Neuronal stem cell (in vitro differentiated cells): ENCODE measurements at regions not wholly inside any gene's neighbourhood (a gene's known extent, or its start where the extent isn't known, plus 50 kb on each side); places are given as distances from the start of the nearest gene placed in this dataset.

Source experiments
- DNase-seq: peaks from one replicate; pipeline ENCODE4 v3.0.0-alpha.2; 2013; ENCODE audit warnings: low spot score
- H2AFZ ChIP-seq: one replicate; pipeline ENCODE4 v1.6.1; 2013; ENCODE audit warnings: mild to moderate bottlenecking, low read length, inconsistent platforms
- H2AK5ac ChIP-seq: 2 replicates; pipeline ENCODE4 v1.6.1; 2013; ENCODE audit warnings: low read depth, mild to moderate bottlenecking, inconsistent platforms, low read length, moderate library complexity, mixed read lengths
- H2BK120ac ChIP-seq: 2 replicates; pipeline ENCODE4 v1.6.1; 2013; ENCODE audit warnings: low read depth, mild to moderate bottlenecking, inconsistent platforms, low read length, moderate library complexity, mixed read lengths
- H2BK12ac ChIP-seq: one replicate; pipeline ENCODE4 v1.6.1; 2013; ENCODE audit warnings: low read length, inconsistent platforms
- H2BK15ac ChIP-seq: 2 replicates; pipeline ENCODE4 v1.6.1; 2013; ENCODE audit warnings: mild to moderate bottlenecking, low read length, inconsistent platforms, mixed read lengths
- H2BK5ac ChIP-seq: one replicate; pipeline ENCODE4 v1.6.1; 2013; ENCODE audit warnings: inconsistent platforms, mild to moderate bottlenecking, low read length, moderate library complexity
- H3K14ac ChIP-seq: one replicate; pipeline ENCODE4 v1.6.1; 2013; ENCODE audit warnings: low read length, inconsistent platforms
- H3K18ac ChIP-seq: 2 replicates; pipeline ENCODE4 v1.6.1; 2013; ENCODE audit warnings: low read length, inconsistent platforms
- H3K23ac ChIP-seq: 2 replicates; pipeline ENCODE4 v1.6.1; 2013; ENCODE audit warnings: low read depth, mild to moderate bottlenecking, mixed read lengths, low read length, inconsistent platforms; ENCODE audit not compliant: poor library complexity
- H3K27ac ChIP-seq: replicated peaks from 3 replicates; pipeline ENCODE4 v1.5.1; 2013; ENCODE audit warnings: low read length, inconsistent platforms
- H3K27me3 ChIP-seq, 3 experiments: 2 replicates each; pipeline ENCODE4 v1.6.1; 2013; ENCODE audit warnings: low read length in 3 of 3, mild to moderate bottlenecking in 2 of 3, inconsistent platforms in 1 of 3, low read depth in 1 of 3, mixed read lengths in 1 of 3, moderate library complexity in 1 of 3; ENCODE audit not compliant: control insufficient read depth in 3 of 3, insufficient read depth in 3 of 3
- H3K36me3 ChIP-seq, 2 donors: replicated peaks in 1 of 2; 2 replicates each; pipeline ENCODE4 v1.6.1; 2013; ENCODE audit warnings: low read length in 2 of 2; ENCODE audit not compliant: control insufficient read depth in 2 of 2, insufficient read depth in 2 of 2
- H3K4ac ChIP-seq: 2 replicates; pipeline ENCODE4 v1.6.1; 2013; ENCODE audit warnings: inconsistent platforms, mild to moderate bottlenecking, low read length, moderate library complexity
- H3K4me1 ChIP-seq, 2 donors: 1 replicate in 1 of 2; 2 replicates in 1 of 2; pipeline ENCODE4 v1.6.1; 2013; ENCODE audit warnings: low read length in 2 of 2, low read depth in 1 of 2; ENCODE audit not compliant: control insufficient read depth in 2 of 2, insufficient read depth in 1 of 2
- H3K4me2 ChIP-seq: one replicate; pipeline ENCODE4 v1.6.1; 2013; ENCODE audit warnings: mild to moderate bottlenecking, low read length, inconsistent platforms; ENCODE audit not compliant: insufficient read depth, poor library complexity, severe bottlenecking
- H3K4me3 ChIP-seq, 2 donors: 2 replicates each; pipeline ENCODE4 v1.5.1; 2013; ENCODE audit warnings: low read length in 2 of 2, mild to moderate bottlenecking in 2 of 2, inconsistent platforms in 1 of 2, moderate library complexity in 1 of 2
- H3K79me1 ChIP-seq: one replicate; pipeline ENCODE4 v1.6.1; 2013; ENCODE audit warnings: low read depth, mild to moderate bottlenecking, inconsistent platforms, low read length, moderate library complexity
- H3K9ac ChIP-seq: one replicate; pipeline ENCODE4 v1.6.1; 2013; ENCODE audit warnings: mild to moderate bottlenecking, low read depth, low read length, inconsistent platforms; ENCODE audit not compliant: poor library complexity
- H3K9me3 ChIP-seq, 2 donors: replicated peaks in 1 of 2; 2 replicates each; pipeline versions ENCODE3 to v1.6.1; 2013; ENCODE audit warnings: low read length in 2 of 2, mild to moderate bottlenecking in 2 of 2, inconsistent platforms in 1 of 2, low read depth in 1 of 2, mixed read lengths in 1 of 2, moderate library complexity in 1 of 2; ENCODE audit not compliant: control insufficient read depth in 2 of 2, insufficient read depth in 1 of 2
- H4K8ac ChIP-seq: one replicate; pipeline ENCODE4 v1.6.1; 2013; ENCODE audit warnings: low read depth, mild to moderate bottlenecking, inconsistent platforms, low read length, moderate library complexity
- H4K91ac ChIP-seq: one replicate; pipeline ENCODE4 v1.6.1; 2013; ENCODE audit warnings: low read length, low read depth, mild to moderate bottlenecking, inconsistent platforms; ENCODE audit not compliant: poor library complexity
- WGBS, 2 donors: extraction: QIAGEN DNeasy Blood & Tissue Kit; methylation state at CpG; one replicate each; pipeline ENCODE4 v1.1.7; 2013; ENCODE audit warnings: missing lambda C conversion rate in 2 of 2, mixed read lengths in 1 of 2; ENCODE audit not compliant: insufficient read length in 2 of 2, insufficient replicate concordance in 1 of 2; ENCODE audit errors: extremely low coverage in 2 of 2; 5-methylcytosine and 5-hydroxymethylcytosine counted together

GRCh38 chr4:153090670-153091385, 113.4 kb upstream of the TRIM2 start:
- H2AFZ ChIP-seq: no peak overlapping the region
- no peak overlapping the region for H4K91ac ChIP-seq
- no peaks in the 10 kb centered on the region for H3K79me1 ChIP-seq
- H3K4ac ChIP-seq: no peak overlapping the region
- no peak overlapping the region for H2BK5ac ChIP-seq
- peaks cover 3% of the 10 kb centered on the region in 2 donors for H3K4me1 ChIP-seq
- peaks cover 4 to 5% of the 10 kb centered on the region in 2 donors for H3K9me3 ChIP-seq
- no peak overlapping the region for H3K9ac ChIP-seq
- no peak overlapping the region for H3K4me2 ChIP-seq
- no peak overlapping the region for H2BK120ac ChIP-seq
- H3K36me3 ChIP-seq: no peaks in the 10 kb centered on the region
- no peak overlapping the region for H3K18ac ChIP-seq
- no peak for DNase-seq
- H3K4me3 ChIP-seq: no peak overlapping the region
- H2BK12ac ChIP-seq: no peak overlapping the region
- no peak overlapping the region for H4K8ac ChIP-seq
- no CpG with 5 or more reads among the region's 6 CpGs for WGBS, 2 donors
- H3K27me3 ChIP-seq: peaks cover 0 to 3% (median 0%) of the 10 kb centered on the region in 3 experiments
- H3K23ac ChIP-seq: no peak overlapping the region
- no peak overlapping the region for H2AK5ac ChIP-seq
- no peak overlapping the region for H3K27ac ChIP-seq
- H2BK15ac ChIP-seq: no peak overlapping the region
- no peak overlapping the region for H3K14ac ChIP-seq

GRCh38 chr4:153093396-153093795, 110.8 kb upstream of the TRIM2 start:
- H2BK12ac ChIP-seq: no peak overlapping the region
- WGBS, 2 donors: no CpG with 5 or more reads among the region's 1 CpG
- no peak overlapping the region for H3K4me2 ChIP-seq
- H3K36me3 ChIP-seq: no peaks in the 10 kb centered on the region
- H2BK5ac ChIP-seq: no peak overlapping the region
- no peak overlapping the region for H3K14ac ChIP-seq
- H3K27me3 ChIP-seq: peaks cover 0 to 3% (median 0%) of the 10 kb centered on the region in 3 experiments
- H2AK5ac ChIP-seq: no peak overlapping the region
- no peaks in the 10 kb centered on the region for H3K79me1 ChIP-seq
- H4K8ac ChIP-seq: no peak overlapping the region
- no peak overlapping the region for H2BK120ac ChIP-seq
- H4K91ac ChIP-seq: no peak overlapping the region
- DNase-seq: no peak
- H2BK15ac ChIP-seq: no peak overlapping the region
- no peak overlapping the region for H3K27ac ChIP-seq
- no peak overlapping the region for H3K18ac ChIP-seq
- H3K4ac ChIP-seq: no peak overlapping the region
- peaks cover 3% of the 10 kb centered on the region in 2 donors for H3K4me1 ChIP-seq
- peaks cover 2 to 4% of the 10 kb centered on the region in 2 donors for H3K9me3 ChIP-seq
- no peak overlapping the region for H3K4me3 ChIP-seq
- no peak overlapping the region for H2AFZ ChIP-seq
- H3K23ac ChIP-seq: no peak overlapping the region
- no peak overlapping the region for H3K9ac ChIP-seq

DNA sequence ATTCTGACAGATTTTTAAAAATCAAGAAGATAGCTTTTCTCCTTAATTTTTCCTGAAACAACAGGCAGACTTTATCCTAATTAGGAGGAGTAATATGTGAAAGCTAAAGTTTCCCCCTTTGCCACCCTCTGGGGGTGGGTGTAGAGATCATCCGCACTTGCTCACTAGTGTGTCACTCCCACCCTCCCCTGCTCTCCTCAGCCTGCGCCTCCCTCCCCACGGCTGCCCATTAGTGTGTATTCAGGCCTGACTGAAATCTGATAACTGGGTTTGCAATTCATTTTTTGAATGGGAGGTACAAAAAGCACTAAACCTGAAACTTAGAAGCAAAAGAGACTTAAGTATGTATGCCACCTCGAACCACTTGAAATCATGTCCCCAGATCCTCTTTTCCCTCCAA, 110.4 kb upstream of the TRIM2 start:
- H3K14ac ChIP-seq: no peak overlapping the region

DNA sequence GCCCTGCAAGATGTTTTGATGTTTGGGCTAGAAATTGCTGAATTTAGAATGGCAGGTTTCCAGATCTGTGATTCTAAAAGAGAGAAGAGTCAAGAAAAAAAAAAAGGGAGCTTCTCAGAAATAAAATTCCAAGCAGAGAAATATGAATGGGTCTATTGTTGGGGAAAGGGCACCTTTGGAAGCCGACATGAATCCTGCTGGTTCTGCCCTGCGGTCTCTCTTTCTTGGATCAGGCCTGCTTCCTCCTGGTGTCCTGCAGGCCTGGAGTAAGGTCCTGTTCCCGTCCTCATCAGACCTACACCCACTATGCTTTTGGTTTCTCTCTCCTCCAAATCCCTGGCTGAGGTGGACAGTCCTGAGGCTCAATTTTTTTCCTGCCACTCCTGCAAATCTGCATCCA, 109.8 kb upstream of the TRIM2 start:
- H3K4me1 ChIP-seq: peaks cover 3% of the 10 kb centered on the region in 2 donors
- H3K4me3 ChIP-seq: no peak overlapping the region
- H3K18ac ChIP-seq: no peak overlapping the region
- H3K36me3 ChIP-seq: no peaks in the 10 kb centered on the region
- H2AFZ ChIP-seq: no peak overlapping the region
- H4K91ac ChIP-seq: no peak overlapping the region
- no peak overlapping the region for H3K23ac ChIP-seq
- no peaks in the 10 kb centered on the region for H3K79me1 ChIP-seq
- H2BK12ac ChIP-seq: no peak overlapping the region
- H2AK5ac ChIP-seq: no peak overlapping the region
- H2BK120ac ChIP-seq: no peak overlapping the region
- no peak overlapping the region for H2BK5ac ChIP-seq
- peaks cover 0 to 3% (median 0%) of the 10 kb centered on the region in 3 experiments for H3K27me3 ChIP-seq
- H3K4me2 ChIP-seq: no peak overlapping the region
- no peak overlapping the region for H3K14ac ChIP-seq
- H3K27ac ChIP-seq: no peak overlapping the region
- no peak overlapping the region for H4K8ac ChIP-seq
- WGBS, 2 donors: no CpG with 5 or more reads among the region's 3 CpGs
- no peak overlapping the region for H3K9ac ChIP-seq
- no peak overlapping the region for H3K4ac ChIP-seq
- no peak for DNase-seq
- peaks cover 2 to 4% of the 10 kb centered on the region in 2 donors for H3K9me3 ChIP-seq
- no peak overlapping the region for H2BK15ac ChIP-seq

More for the DNA sequence above, 110.4 kb upstream of the TRIM2 start:
- Histone ChIP-seq H4K8ac (no peak overlapping the region), H2BK5ac (no peak overlapping the region), H2AFZ (no peak overlapping the region), H3K79me1 (no peaks in the 10 kb centered on the region), H3K4me2 (no peak overlapping the region), H3K9me3 (peaks cover 2 to 4% of the 10 kb centered on the region in 2 donors), H3K4me3 (no peak overlapping the region), H2BK120ac (no peak overlapping the region), H3K27ac (no peak overlapping the region), H3K18ac (no peak overlapping the region), H2BK15ac (no peak overlapping the region), H4K91ac (no peak overlapping the region), H2BK12ac (no peak overlapping the region), H3K36me3 (no peaks in the 10 kb centered on the region), H3K9ac (no peak overlapping the region), H3K23ac (no peak overlapping the region), H3K27me3 (peaks cover 0 to 3% (median 0%) of the 10 kb centered on the region in 3 experiments), H3K4ac (no peak overlapping the region), H3K4me1 (peaks cover 3% of the 10 kb centered on the region in 2 donors), H2AK5ac (no peak overlapping the region)
- DNase-seq: no peak
- WGBS, 2 donors: no CpG with 5 or more reads among the region's 4 CpGs
